Panc1 (cell line): ENCODE measurements at regions not wholly inside any gene's neighbourhood (a gene's known extent, or its start where the extent isn't known, plus 50 kb on each side); places are given as distances from the start of the nearest gene placed in this dataset.

Source experiments
- ATAC-seq: fragments of 200-7000 bp; cut with Tn5 transposase; 2 replicates; pipeline ENCODE4 v1.9.1; 2020; ENCODE audit warnings: mild to moderate bottlenecking, moderate library complexity
- BruUV-seq: library from RNA; stranded (reverse); fragments of 400-500 nt; replicated peaks from 2 replicates; lab custom pipeline; 2021; lab: Mats Ljungman, UMichigan
- CTCF ChIA-PET: fragments of 300-600 bp; sonication (Branson Sonifier 250); formaldehyde crosslinking; loops from one replicate; lab custom pipeline; 2022; ENCODE audit warnings: antibody characterized with exemption; lab: Charles Lee
- POLR2A ChIA-PET: fragments of 300-600 bp; sonication (Branson Sonifier 250); formaldehyde crosslinking; loops from one replicate; lab custom pipeline; 2022; ENCODE audit warnings: antibody characterized with exemption; lab: Charles Lee
- DNase-seq: peaks from one replicate; pipeline ENCODE4 v3.0.0-alpha.2; 2010; ENCODE audit warnings: low read depth, low spot score
- H3K27ac ChIP-seq: 2 replicates; pipeline ENCODE4 v1.5.1; 2011; ENCODE audit warnings: mild to moderate bottlenecking, low read length, inconsistent platforms
- H3K27me3 ChIP-seq: fragments of 200-500 bp; sonication (Bioruptor generic); 2 replicates; pipeline ENCODE4 v1.6.0; 2014; ENCODE audit warnings: low read length, inconsistent platforms; ENCODE audit not compliant: control insufficient read depth, insufficient read depth
- H3K36me3 ChIP-seq: fragments of 200-500 bp; sonication (Bioruptor generic); 2 replicates; pipeline ENCODE4 v1.5.1; 2014; ENCODE audit warnings: inconsistent platforms, mild to moderate bottlenecking, low read length, moderate library complexity; ENCODE audit not compliant: control insufficient read depth, insufficient read depth
- H3K4me1 ChIP-seq: 2 replicates; pipeline ENCODE4 v1.5.1; 2011; ENCODE audit warnings: inconsistent platforms, mild to moderate bottlenecking, low read length, moderate library complexity; ENCODE audit not compliant: control insufficient read depth, insufficient read depth
- H3K4me3 ChIP-seq, 2 experiments: 2 replicates each; pipeline ENCODE4 v1.5.1; 2011 to 2012; ENCODE audit warnings: low read depth in 2 of 2, low read length in 2 of 2, mild to moderate bottlenecking in 2 of 2, inconsistent platforms in 1 of 2, moderate library complexity in 1 of 2
- H3K9me3 ChIP-seq: fragments of 200-500 bp; sonication (Bioruptor generic); 2 replicates; pipeline ENCODE4 v1.5.1; 2014; ENCODE audit warnings: low read depth, mild to moderate bottlenecking, inconsistent platforms, low read length, moderate library complexity; ENCODE audit not compliant: control insufficient read depth, insufficient read depth
- POLR2AphosphoS5 ChIP-seq: IDR thresholded peaks from 2 replicates; pipeline ENCODE4 v1.6.1; 2012; ENCODE audit warnings: mild to moderate bottlenecking, low read depth, low read length, moderate library complexity
- SIN3A ChIP-seq: IDR thresholded peaks from 2 replicates; pipeline ENCODE4 v1.6.1; 2012; ENCODE audit warnings: low read depth, mild to moderate bottlenecking, low read length, moderate library complexity, borderline replicate concordance; ENCODE audit not compliant: insufficient read depth
- TCF7L2 ChIP-seq: IDR thresholded peaks from 2 replicates; pipeline ENCODE4 v1.6.1; 2011; ENCODE audit warnings: mild to moderate bottlenecking, low read depth, low read length, inconsistent platforms
- in situ Hi-C: cut with HindIII; loops from 2 replicates; pipeline ENCODE4 v1.10.0; 2016; ENCODE audit warnings: low sequenced_read_pairs, low pct_unique_long_range_greater_than_20kb
- intact Hi-C: fragments of 100-400 bp; cut with micrococcal nuclease; formaldehyde crosslinking; loops from one replicate; pipeline ENCODE4 v1.10.0; 2022; ENCODE audit not compliant: unreplicated experiment
- TF ChIP-seq, protein P1 (sequence below): fragments of 450-650 bp; IDR thresholded peaks from 2 replicates; pipeline ENCODE4 v1.5.1; 2017; ENCODE audit warnings: mild to moderate bottlenecking
- TF ChIP-seq, protein P2 (sequence below), 2 experiments: IDR thresholded peaks; 2 replicates each; pipeline ENCODE4 v1.6.1; 2011 to 2012; ENCODE audit warnings: low read depth in 2 of 2, control low read depth in 1 of 2, low read length in 1 of 2, mild to moderate bottlenecking in 1 of 2, moderate library complexity in 1 of 2; ENCODE audit not compliant: insufficient read depth in 1 of 2

DNA sequence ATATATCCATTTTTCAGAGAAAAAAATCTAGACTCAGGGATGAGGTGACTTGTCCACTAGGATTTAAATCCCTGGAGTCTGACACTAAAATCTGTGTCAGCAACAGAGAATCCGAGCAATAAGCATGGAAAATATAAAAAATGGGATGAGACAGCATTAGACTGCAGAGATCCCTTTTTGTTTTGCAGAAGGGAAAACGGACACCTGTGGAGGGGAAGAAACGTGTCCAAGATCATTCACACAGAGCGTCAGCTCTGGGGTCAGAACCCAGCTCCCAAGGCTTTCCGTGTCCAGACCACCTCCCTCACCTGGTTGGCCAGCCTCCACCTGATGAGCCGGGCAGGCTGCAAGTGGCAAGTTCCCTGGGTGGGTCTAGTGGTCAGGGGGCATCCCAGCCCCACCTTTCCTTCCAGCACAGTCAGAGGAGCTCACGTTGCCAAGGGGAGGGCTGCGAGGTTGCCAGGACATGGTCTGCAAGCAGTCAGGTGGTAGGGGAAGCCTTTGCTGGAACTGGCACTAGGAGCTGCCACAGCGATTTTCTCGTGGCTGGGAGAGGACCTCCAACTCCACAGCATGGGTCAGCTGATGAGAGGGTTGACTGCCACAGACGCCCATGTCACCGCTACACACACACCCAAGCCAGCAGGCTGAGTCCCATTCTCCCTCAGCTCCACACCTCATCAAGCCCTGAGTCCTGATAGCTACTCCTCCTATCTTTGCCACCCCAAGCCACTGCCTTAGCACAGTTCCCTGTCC, 65.9 kb upstream of the CPLX2 start:
- no peak for DNase-seq
- ChIA-PET CTCF (interaction anchor here (0.6 kb wide), 1 partner anchor 66 kb away, joined by 3 read pairs; the partner anchor contains the start of gene CPLX2), POLR2A (no interaction called here)
- Histone ChIP-seq H3K4me3 (no peak overlapping the region), H3K27ac (no peak overlapping the region), H3K27me3 (no peaks in the 10 kb centered on the region), H3K9me3 (no peaks in the 10 kb centered on the region), H3K36me3 (no peaks in the 10 kb centered on the region), H3K4me1 (peaks cover 19% of the 10 kb centered on the region)
- TF ChIP-seq, protein P1, sequence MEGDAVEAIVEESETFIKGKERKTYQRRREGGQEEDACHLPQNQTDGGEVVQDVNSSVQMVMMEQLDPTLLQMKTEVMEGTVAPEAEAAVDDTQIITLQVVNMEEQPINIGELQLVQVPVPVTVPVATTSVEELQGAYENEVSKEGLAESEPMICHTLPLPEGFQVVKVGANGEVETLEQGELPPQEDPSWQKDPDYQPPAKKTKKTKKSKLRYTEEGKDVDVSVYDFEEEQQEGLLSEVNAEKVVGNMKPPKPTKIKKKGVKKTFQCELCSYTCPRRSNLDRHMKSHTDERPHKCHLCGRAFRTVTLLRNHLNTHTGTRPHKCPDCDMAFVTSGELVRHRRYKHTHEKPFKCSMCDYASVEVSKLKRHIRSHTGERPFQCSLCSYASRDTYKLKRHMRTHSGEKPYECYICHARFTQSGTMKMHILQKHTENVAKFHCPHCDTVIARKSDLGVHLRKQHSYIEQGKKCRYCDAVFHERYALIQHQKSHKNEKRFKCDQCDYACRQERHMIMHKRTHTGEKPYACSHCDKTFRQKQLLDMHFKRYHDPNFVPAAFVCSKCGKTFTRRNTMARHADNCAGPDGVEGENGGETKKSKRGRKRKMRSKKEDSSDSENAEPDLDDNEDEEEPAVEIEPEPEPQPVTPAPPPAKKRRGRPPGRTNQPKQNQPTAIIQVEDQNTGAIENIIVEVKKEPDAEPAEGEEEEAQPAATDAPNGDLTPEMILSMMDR = no peak
- TF ChIP-seq SIN3A = no peak
- TF ChIP-seq, protein P2, sequence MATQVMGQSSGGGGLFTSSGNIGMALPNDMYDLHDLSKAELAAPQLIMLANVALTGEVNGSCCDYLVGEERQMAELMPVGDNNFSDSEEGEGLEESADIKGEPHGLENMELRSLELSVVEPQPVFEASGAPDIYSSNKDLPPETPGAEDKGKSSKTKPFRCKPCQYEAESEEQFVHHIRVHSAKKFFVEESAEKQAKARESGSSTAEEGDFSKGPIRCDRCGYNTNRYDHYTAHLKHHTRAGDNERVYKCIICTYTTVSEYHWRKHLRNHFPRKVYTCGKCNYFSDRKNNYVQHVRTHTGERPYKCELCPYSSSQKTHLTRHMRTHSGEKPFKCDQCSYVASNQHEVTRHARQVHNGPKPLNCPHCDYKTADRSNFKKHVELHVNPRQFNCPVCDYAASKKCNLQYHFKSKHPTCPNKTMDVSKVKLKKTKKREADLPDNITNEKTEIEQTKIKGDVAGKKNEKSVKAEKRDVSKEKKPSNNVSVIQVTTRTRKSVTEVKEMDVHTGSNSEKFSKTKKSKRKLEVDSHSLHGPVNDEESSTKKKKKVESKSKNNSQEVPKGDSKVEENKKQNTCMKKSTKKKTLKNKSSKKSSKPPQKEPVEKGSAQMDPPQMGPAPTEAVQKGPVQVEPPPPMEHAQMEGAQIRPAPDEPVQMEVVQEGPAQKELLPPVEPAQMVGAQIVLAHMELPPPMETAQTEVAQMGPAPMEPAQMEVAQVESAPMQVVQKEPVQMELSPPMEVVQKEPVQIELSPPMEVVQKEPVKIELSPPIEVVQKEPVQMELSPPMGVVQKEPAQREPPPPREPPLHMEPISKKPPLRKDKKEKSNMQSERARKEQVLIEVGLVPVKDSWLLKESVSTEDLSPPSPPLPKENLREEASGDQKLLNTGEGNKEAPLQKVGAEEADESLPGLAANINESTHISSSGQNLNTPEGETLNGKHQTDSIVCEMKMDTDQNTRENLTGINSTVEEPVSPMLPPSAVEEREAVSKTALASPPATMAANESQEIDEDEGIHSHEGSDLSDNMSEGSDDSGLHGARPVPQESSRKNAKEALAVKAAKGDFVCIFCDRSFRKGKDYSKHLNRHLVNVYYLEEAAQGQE (IDR thresholded peaks at IDR 0.05; ENCODE audit: insufficient read depth in 1 of 2, low read depth in 2 of 2, low read length in 1 of 2) = no peak
- no peak for TF ChIP-seq TCF7L2
- TF ChIP-seq POLR2AphosphoS5 = no peak
- no peak for ATAC-seq
- intact Hi-C loops (no loop called here), in situ Hi-C loops (no loop called here)
- no TSS peak for BruUV-seq

DNA sequence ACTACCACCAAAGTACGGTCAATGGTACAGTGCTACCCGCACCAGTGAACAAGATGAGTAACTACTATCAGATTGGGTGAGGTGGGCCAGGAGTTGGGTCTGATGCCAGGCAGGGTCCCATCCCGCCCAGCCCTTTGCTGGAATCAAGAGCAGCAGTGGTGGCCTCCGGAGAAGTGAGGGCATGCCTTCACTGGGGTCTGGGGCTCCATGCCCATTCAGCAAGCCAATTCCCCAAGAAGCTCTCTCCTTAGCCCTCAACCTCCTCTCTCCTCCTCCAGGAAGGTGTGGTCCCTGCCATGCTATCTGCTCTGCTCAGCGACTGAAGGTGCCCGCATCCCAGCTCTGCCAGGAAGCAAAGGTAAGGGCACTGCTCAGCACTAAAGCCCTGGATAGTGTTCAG, 62.7 kb upstream of the CPLX2 start:
- in situ Hi-C loops = no loop called here
- Histone ChIP-seq H3K27ac (peak overlapping the region; percentile 78), H3K4me3 (no peak overlapping the region), H3K9me3 (no peaks in the 10 kb centered on the region), H3K36me3 (no peaks in the 10 kb centered on the region), H3K4me1 (peaks cover 33% of the 10 kb centered on the region), H3K27me3 (no peaks in the 10 kb centered on the region)
- DNase-seq (no peak), ATAC-seq (no peak)
- CTCF ChIA-PET = no interaction called here
- TF ChIP-seq TCF7L2 = no peak
- TF ChIP-seq, protein P1 = no peak
- TF ChIP-seq POLR2AphosphoS5 = no peak
- TF ChIP-seq SIN3A = no peak
- TF ChIP-seq, protein P2 (IDR thresholded peaks at IDR 0.05; ENCODE audit: insufficient read depth in 1 of 2, low read depth in 2 of 2, low read length in 1 of 2) = no peak
- no TSS peak for BruUV-seq
- POLR2A ChIA-PET = no interaction called here
- intact Hi-C loops = no loop called here
